DND-41 (cell line): ENCODE measurements at regions not wholly inside any gene's neighbourhood (a gene's known extent, or its start where the extent isn't known, plus 50 kb on each side); places are given as distances from the start of the nearest gene placed in this dataset.
"Not testable (repeated sequence)": the region's sequence is repeated elsewhere in the genome, so short reads cannot be mapped to it uniquely, and the experiment has no call there.

Experiments used
- ATAC-seq: fragments of 200-7000 bp; cut with Tn5 transposase; 3 replicates; pipeline ENCODE4 v1.9.1; 2021; ENCODE audit warnings: low read depth; ENCODE audit not compliant: insufficient read depth
- DNase-seq: peaks from one replicate; pipeline ENCODE4 v3.0.0-alpha.2; 2020
- H2AFZ ChIP-seq: 2 replicates; pipeline ENCODE4 v1.6.0; 2012; ENCODE audit warnings: low read depth, low read length
- H3K27ac ChIP-seq: 2 replicates; pipeline ENCODE4 v1.5.1; 2012; ENCODE audit warnings: low read length, inconsistent platforms
- H3K27me3 ChIP-seq: fragments of 200-600 bp; sonication (generic); 2 replicates; pipeline ENCODE4 v1.6.0; 2012; ENCODE audit warnings: low read length, mild to moderate bottlenecking, inconsistent platforms; ENCODE audit not compliant: insufficient read depth, poor library complexity
- H3K36me3 ChIP-seq: 2 replicates; pipeline ENCODE4 v1.5.1; 2012; ENCODE audit warnings: low read length, inconsistent platforms; ENCODE audit not compliant: insufficient read depth
- H3K4me1 ChIP-seq: 2 replicates; pipeline ENCODE4 v1.5.1; 2012; ENCODE audit warnings: mild to moderate bottlenecking, low read length; ENCODE audit not compliant: insufficient read depth
- H3K4me2 ChIP-seq: 2 replicates; pipeline ENCODE4 v1.6.0; 2012; ENCODE audit warnings: mild to moderate bottlenecking, moderate library complexity, low read length, inconsistent platforms; ENCODE audit not compliant: insufficient read depth
- H3K4me3 ChIP-seq, 2 experiments: fragments of 200-600 bp in 1 of 2; shearing (Covaris generic) in 1 of 2; 2 replicates each; pipeline ENCODE4 v1.5.1; 2012 to 2016; ENCODE audit warnings: inconsistent platforms in 2 of 2, low read length in 2 of 2, mild to moderate bottlenecking in 2 of 2, low read depth in 1 of 2, moderate library complexity in 1 of 2
- H3K79me2 ChIP-seq: 2 replicates; pipeline ENCODE4 v1.6.0; 2012; ENCODE audit warnings: low read length, inconsistent platforms; ENCODE audit not compliant: insufficient read depth
- H3K9ac ChIP-seq: 2 replicates; pipeline ENCODE4 v1.6.0; 2012; ENCODE audit warnings: low read depth, mild to moderate bottlenecking, inconsistent platforms, low read length, moderate library complexity
- H3K9me3 ChIP-seq: 2 replicates; pipeline ENCODE4 v1.5.1; 2012; ENCODE audit warnings: low read length, moderate library complexity, mild to moderate bottlenecking, inconsistent platforms; ENCODE audit not compliant: insufficient read depth, severe bottlenecking
- H4K20me1 ChIP-seq: 2 replicates; pipeline ENCODE4 v1.6.0; 2012; ENCODE audit warnings: low read length; ENCODE audit not compliant: insufficient read depth
- CTCF ChIP-seq: IDR thresholded peaks from 2 replicates; pipeline ENCODE4 v1.5.1; 2012; ENCODE audit warnings: borderline replicate concordance, low read length, moderate library complexity, mild to moderate bottlenecking; ENCODE audit not compliant: poor library complexity, severe bottlenecking; ENCODE audit errors: extremely low read depth
- EZH2 ChIP-seq: IDR thresholded peaks from 3 replicates; pipeline ENCODE4 v1.6.1; 2012; ENCODE audit warnings: borderline replicate concordance, low read depth, mild to moderate bottlenecking, moderate library complexity, low read length, inconsistent platforms; ENCODE audit not compliant: severe bottlenecking

GRCh38 chr4:189870511-189871234, 70.0 kb upstream of the FRG1 start:
- Histone ChIP-seq H3K36me3 (no peaks in the 10 kb centered on the region), H3K9me3 (no peaks in the 10 kb centered on the region), H3K4me3 (no peak overlapping the region), H3K4me1 (no peaks in the 10 kb centered on the region), H3K4me2 (no peak overlapping the region), H3K79me2 (no peaks in the 10 kb centered on the region), H4K20me1 (no peaks in the 10 kb centered on the region), H3K27ac (no peak overlapping the region), H3K9ac (no peak overlapping the region), H3K27me3 (no peaks in the 10 kb centered on the region), H2AFZ (no peak overlapping the region)
- no peak for DNase-seq
- TF ChIP-seq EZH2 (no peak), CTCF (no peak)
- no peak for ATAC-seq

GRCh38 chr4:189874591-189874990, 66.1 kb upstream of the FRG1 start:
- H3K4me3 ChIP-seq: no peak overlapping the region
- no peaks in the 10 kb centered on the region for H3K9me3 ChIP-seq
- H3K79me2 ChIP-seq: no peaks in the 10 kb centered on the region
- H3K27me3 ChIP-seq: no peaks in the 10 kb centered on the region
- H3K9ac ChIP-seq: no peak overlapping the region
- H2AFZ ChIP-seq: no peak overlapping the region
- TF ChIP-seq CTCF (no peak), EZH2 (no peak)
- H3K4me1 ChIP-seq: no peaks in the 10 kb centered on the region
- H4K20me1 ChIP-seq: no peaks in the 10 kb centered on the region
- ATAC-seq (no peak), DNase-seq (no peak)
- no peaks in the 10 kb centered on the region for H3K36me3 ChIP-seq
- H3K4me2 ChIP-seq: no peak overlapping the region
- no peak overlapping the region for H3K27ac ChIP-seq

- ATAC-seq, H3K4me2 ChIP-seq, H3K27me3 ChIP-seq, H3K36me3 ChIP-seq, H3K27ac ChIP-seq, H4K20me1 ChIP-seq, H3K4me1 ChIP-seq, H3K9ac ChIP-seq, H3K79me2 ChIP-seq, H3K9me3 ChIP-seq, H2AFZ ChIP-seq, H3K4me3 ChIP-seq: not testable (repeated sequence)
- peak; percentile 26 for DNase-seq
Measured at GRCh38 chr4:189881190-189881589, 59.5 kb upstream of the FRG1 start.

GRCh38 chr4:189888407-189888806, 52.3 kb upstream of the FRG1 start:
- H4K20me1 ChIP-seq: not testable (repeated sequence)

More at GRCh38 chr4:189888407-189888806, 52.3 kb upstream of the FRG1 start:
- not testable (repeated sequence) for H3K27me3 ChIP-seq, ATAC-seq, H3K4me3 ChIP-seq, H3K4me2 ChIP-seq, H3K79me2 ChIP-seq, DNase-seq, H3K27ac ChIP-seq, H3K4me1 ChIP-seq, H2AFZ ChIP-seq, H3K36me3 ChIP-seq, H3K9ac ChIP-seq
- peaks cover 10% of the 10 kb centered on the region for H3K9me3 ChIP-seq
